ENCODE measurements at regions not wholly inside any gene's neighbourhood (a gene's known extent, or its start where the extent isn't known, plus 50 kb on each side); places are given as distances from the start of the nearest gene placed in this dataset.

GRCh38 chr4:114251020-114251419 lies 271.6 kb upstream of the ARSJ start:
- TF ChIP-seq CTCF (IDR thresholded peaks at IDR 0.05) (no peak), POLR2AphosphoS5 (IDR thresholded peaks at IDR 0.05) (no peak)

Data from transverse colon (tissue), 4 donors.